ENCODE measurements at regions not wholly inside any gene's neighbourhood (a gene's known extent, or its start where the extent isn't known, plus 50 kb on each side); places are given as distances from the start of the nearest gene placed in this dataset.

- TF ChIP-seq CTCF (IDR thresholded peaks at IDR 0.05): no peak
- no peak for TF ChIP-seq REST (IDR thresholded peaks at IDR 0.05; ENCODE audit: insufficient read depth in 1 of 2, low read depth in 2 of 2, low read length in 1 of 2)
Measured at GRCh38 chr5:98657559-98657958, 115.9 kb upstream of the RGMB start.
